SU-DHL-6 (cell line): ENCODE measurements at regions not wholly inside any gene's neighbourhood (a gene's known extent, or its start where the extent isn't known, plus 50 kb on each side); places are given as distances from the start of the nearest gene placed in this dataset.

ENCODE experiments used
- CTCF ChIP-seq: fragments of 200-600 bp; sonication (generic); IDR thresholded peaks from one replicate; pipeline ENCODE4 v1.5.1; 2017; ENCODE audit warnings: antibody characterized with exemption, mild to moderate bottlenecking, low read length, moderate library complexity; ENCODE audit not compliant: insufficient read depth, poor library complexity, severe bottlenecking
- EZH2phosphoT487 ChIP-seq: fragments of 200-600 bp; sonication (generic), shearing (Covaris generic); conservative IDR thresholded peaks from 2 replicates; pipeline ENCODE4 v1.6.1; 2018; ENCODE audit warnings: mild to moderate bottlenecking, antibody characterized with exemption, low read length, moderate library complexity, mixed read lengths

- TF ChIP-seq CTCF (no peak), EZH2phosphoT487 (no peak)
These were observed 186.2 kb downstream of the EFNB2 start for GRCh38 chr13:106349080-106349931.
